Esophagus muscularis mucosa (tissue), 3 donors: ENCODE measurements at regions not wholly inside any gene's neighbourhood (a gene's known extent, or its start where the extent isn't known, plus 50 kb on each side); places are given as distances from the start of the nearest gene placed in this dataset.

ENCODE experiments used
- EP300 ChIP-seq: sonication (generic); formaldehyde crosslinking; IDR thresholded peaks from one replicate; pipeline ENCODE4 v1.6.1; 2017; ENCODE audit warnings: antibody characterized with exemption
- TF ChIP-seq, protein P1 (sequence below), 3 experiments: fragments of 200-600 bp in 2 of 3; fragments of 450-650 bp in 1 of 3; sonication (generic) in 2 of 3; IDR thresholded peaks; one replicate each; pipeline ENCODE4 v1.5.1; 2017 to 2019; ENCODE audit warnings: antibody characterized with exemption in 3 of 3, mild to moderate bottlenecking in 2 of 3, moderate library complexity in 1 of 3

- TF ChIP-seq, protein P1, sequence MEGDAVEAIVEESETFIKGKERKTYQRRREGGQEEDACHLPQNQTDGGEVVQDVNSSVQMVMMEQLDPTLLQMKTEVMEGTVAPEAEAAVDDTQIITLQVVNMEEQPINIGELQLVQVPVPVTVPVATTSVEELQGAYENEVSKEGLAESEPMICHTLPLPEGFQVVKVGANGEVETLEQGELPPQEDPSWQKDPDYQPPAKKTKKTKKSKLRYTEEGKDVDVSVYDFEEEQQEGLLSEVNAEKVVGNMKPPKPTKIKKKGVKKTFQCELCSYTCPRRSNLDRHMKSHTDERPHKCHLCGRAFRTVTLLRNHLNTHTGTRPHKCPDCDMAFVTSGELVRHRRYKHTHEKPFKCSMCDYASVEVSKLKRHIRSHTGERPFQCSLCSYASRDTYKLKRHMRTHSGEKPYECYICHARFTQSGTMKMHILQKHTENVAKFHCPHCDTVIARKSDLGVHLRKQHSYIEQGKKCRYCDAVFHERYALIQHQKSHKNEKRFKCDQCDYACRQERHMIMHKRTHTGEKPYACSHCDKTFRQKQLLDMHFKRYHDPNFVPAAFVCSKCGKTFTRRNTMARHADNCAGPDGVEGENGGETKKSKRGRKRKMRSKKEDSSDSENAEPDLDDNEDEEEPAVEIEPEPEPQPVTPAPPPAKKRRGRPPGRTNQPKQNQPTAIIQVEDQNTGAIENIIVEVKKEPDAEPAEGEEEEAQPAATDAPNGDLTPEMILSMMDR (IDR thresholded peaks at IDR 0.05), result no peak
- no peak for TF ChIP-seq EP300
Measured at GRCh38 chr5:51172903-51173626, 210.2 kb upstream of the ISL1 start.
